ENCODE measurements at regions not wholly inside any gene's neighbourhood (a gene's known extent, or its start where the extent isn't known, plus 50 kb on each side); places are given as distances from the start of the nearest gene placed in this dataset.

- no peak for TF ChIP-seq CTCF (IDR thresholded peaks at IDR 0.05; ENCODE audit: borderline replicate concordance, extremely low read depth, low read length, poor library complexity, severe bottlenecking)
- TF ChIP-seq EZH2 (IDR thresholded peaks at IDR 0.05; ENCODE audit: borderline replicate concordance, low read depth, low read length, severe bottlenecking) = no peak
Measured at GRCh38 chr2:22947741-22948140, 437.2 kb upstream of the KLHL29 start.

All from DND-41 (cell line).